DMS53 treated with DMSO at 0.1 percent for 48 hours (cell line): ENCODE measurements at regions not wholly inside any gene's neighbourhood (a gene's known extent, or its start where the extent isn't known, plus 50 kb on each side); places are given as distances from the start of the nearest gene placed in this dataset.
"Not testable (repeated sequence)": the region's sequence is repeated elsewhere in the genome, so short reads cannot be mapped to it uniquely, and the experiment has no call there.

Experiments
- DNase-seq: peaks from one replicate; lab custom pipeline; 2025; ENCODE audit not compliant: unreplicated experiment; lab: John Stamatoyannopoulos, UW

DNA sequence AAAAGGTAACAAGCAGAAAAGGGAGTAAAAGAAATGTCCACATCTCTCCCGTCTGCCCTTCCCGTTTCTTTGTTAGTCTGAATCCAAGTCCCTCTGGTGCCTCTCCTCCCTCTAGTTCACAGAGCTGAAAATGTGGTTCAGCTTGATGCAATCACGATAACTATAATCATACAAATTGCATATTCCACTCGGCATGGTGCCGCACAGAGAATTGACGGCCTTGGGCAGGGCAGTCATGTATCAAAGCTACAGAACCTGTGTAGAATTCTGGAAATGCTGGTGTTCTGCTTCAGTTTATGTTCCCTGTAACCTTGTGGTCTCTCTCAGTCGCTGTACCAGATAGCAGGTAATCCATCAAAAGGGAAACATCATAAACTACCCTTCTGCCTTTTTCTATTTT is 562.9 kb upstream of the CBLB start:
- no peak for DNase-seq

DNA sequence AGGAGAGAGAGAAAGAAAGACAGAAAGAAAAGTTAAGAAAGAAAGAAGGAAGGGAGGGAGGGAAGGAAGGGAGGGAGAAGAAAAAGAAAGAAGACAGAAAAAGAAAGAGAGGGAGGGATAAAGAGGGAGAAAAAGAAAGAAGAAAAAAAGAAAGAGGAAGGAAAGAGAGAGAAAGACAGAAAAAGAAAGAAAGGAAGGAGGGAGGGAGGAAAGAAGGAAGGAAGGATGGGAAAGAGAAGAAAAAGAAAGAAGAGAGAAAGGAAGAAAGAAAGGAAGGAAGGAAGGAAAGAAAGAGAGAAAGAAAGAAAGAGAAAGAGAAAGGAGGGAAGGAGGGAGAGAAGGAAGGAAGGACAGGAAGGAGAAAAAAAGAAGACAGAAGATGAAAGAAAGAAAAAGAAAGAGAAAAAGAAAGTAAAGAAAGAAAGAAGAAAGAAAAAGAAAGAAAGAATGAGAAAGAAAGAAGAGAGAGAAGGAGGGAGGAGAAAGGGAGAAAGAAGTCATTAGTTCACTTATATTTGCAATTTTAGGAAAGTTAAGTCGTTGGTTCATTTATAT is 567.2 kb upstream of the CBLB start:
- no peak for DNase-seq

DNA sequence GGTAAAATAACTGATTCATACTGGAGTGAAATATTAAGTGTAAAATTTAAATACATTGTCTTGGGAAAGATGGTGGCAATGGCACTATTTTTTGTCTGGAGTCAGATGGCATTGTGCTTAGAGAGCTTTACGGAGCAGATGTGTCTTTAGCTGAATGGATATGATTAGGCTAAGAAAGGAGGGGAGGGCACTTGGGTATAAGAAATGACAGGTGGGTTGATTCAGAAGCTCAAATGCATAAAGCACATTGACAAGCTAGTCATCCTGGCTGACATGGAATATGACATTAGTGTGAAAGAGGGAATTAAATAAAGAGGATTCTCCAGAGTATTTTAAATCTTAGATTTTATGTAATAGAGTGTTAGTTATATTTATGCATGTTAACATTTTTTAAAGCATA is 570.1 kb upstream of the CBLB start:
- no peak for DNase-seq

DNA sequence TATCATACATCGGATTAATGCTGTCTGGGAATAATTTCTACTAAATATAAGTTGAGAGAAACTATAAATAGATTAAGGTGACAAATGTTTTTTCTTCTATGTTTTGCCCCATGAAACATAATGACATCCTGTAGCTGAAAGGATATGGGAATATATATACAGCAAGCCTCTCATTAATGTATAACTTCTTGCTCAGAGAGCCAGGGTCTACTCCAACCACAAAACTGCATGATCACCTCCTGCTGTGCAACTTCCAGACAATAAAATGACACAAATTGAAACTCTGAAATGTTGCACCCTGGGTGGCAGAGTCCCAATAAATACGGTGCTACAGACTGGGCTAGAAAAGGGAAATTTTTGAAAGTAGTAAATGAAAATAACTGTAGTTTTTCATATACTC is 571.9 kb upstream of the CBLB start:
- no peak for DNase-seq

DNA sequence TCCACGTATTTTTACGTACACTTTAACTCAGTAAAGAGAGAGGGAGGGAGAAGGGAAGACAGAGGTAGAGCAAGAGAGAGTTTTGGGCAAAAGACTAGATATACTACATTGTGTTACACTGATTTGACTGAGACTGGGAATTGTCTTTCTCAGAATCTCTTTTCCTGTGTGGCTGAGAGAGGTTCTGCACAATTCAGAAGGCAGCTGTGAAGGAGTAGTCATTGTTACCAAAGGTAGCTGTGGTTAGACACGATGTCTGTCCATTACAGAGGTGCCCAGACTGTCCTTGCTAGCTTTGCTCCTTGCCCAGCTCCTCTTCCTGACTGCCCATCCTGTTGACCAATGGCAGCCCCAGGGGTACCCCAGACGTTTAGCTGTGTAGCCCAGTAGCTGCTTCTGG is 577.5 kb upstream of the CBLB start:
- DNase-seq = no peak

DNA sequence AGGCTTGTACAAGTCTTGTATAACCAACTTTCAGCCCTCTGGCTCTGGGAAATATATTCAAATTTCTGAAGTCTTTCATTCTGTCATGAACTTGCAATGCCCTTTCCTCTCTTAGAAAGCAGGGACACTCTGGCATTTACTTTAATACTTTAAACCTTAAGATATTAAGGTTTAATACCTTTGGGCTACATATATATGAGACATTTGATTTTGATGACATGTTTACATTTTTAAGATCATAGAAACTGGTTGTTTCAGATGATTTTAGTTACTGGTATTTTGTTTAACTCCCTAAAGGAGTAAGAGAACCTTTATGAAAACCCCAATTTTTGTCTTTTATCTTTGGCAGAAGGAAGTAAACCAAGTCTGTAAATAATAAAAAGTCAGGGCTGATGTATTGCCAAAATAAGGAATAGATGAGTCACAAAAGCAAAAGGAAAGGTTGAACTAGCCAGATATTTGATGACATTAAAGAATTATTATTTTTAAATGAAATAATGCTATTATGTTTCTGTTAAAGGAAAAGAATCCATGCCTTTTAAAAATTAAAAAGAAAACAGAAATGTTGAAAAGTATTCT is 579.0 kb upstream of the CBLB start:
- DNase-seq = no peak

DNA sequence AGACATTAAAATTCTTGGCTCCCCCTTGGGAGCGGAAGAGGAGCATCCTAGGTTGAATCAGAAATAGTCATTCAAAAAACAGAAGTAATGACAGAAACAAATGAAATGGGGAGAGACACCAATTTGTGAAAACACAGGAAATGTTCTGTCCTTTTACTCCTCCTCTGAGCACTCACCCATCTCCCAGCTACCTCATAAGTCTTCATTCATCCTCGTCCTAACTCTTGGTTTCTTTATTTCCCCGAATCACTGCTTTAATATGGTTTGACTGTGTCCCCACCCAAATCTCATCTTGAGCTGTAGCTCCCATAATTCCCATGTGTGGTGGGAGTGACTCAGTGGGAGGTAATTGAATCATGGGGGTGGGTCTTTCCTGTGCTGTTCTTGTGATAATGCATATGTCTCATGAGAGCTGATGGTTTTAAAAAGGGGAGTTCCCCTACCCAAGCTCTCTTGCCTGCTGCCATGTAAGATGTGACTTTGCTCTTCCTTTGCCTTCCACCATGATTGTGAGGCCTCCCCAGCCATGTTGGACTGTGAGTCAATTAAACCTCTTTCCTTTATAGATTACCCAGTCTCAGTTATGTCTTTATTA is 579.7 kb upstream of the CBLB start:
- DNase-seq = not testable (repeated sequence)

DNA sequence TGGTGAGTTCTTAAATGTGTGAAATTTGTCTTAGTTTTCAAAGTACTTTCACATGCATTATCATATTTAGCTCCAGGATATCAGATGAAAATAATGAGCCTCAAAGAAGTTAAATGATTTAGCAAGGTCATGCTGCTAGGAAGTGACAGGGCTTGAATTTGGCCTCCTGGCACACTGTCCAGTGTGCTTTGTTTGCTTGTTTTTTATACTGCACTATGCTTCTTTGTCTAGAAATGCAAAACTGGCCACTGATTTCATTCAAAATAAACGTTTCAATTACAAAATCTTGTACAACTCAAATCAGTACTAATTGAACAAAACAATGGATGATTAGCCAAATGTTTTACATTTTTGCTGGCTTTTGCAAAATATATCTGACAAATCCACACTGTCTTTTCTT is 583.3 kb upstream of the CBLB start:
- DNase-seq = no peak

DNA sequence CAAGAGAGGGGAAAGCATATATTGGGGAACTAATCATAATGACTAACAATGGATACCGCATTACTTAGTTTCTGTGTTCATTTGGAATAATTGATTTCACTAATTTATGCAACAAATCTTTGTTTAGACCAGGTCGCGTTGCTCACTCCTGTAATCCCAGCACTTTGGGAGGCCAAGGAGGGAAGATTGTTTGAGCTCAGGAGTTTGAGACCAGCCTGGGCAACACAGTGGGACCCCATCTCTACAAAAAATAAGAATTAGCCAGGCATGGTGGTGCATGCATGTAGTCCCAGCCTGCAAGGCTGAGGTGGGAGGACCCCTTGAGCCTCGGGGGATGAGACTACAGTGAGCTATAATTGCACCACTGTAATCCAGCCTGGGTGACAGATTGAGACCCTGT is 585.7 kb upstream of the CBLB start:
- DNase-seq = no peak

DNA sequence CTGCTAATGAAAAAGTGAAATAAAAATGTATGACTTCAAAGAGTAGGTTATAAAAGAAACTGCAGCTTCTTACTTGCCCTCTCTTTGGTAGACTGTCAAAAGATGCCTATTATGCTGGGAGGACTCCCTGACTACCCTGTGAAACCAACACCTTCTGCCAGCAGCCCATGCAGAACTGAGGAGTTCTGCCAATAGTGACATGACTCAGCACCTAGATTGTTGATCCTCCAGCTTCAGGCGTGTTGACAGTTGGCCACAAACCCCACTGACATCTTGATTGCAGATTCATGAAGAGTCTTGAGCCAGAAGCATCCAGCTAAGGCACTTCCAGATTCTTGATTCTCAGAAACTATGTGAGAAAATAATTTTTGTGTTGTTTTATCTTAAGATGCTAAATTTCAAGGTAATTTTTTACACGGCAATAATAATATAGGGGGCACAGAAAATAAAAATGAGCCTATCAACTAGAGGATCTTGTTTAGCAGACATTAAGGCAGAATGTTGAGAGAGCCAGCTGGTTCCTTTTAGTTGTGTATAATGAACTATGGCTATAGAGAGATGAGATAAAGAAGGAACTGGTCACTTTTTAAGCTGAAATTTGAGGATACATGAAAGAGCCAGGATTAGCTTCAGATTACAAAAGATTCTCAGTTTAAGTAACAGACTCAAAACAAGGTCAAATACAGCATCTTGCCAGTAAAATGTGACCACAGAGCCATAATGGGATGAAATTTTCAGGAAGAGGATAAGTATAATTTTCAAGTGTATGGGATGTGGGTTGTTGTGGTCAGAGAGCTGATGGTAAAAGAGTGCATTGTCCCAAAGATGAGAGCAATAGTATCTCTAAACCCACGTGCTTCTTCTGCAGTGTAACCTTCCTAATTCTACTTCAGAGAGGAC is 588.7 kb upstream of the CBLB start:
- DNase-seq = peak; percentile 78

DNA sequence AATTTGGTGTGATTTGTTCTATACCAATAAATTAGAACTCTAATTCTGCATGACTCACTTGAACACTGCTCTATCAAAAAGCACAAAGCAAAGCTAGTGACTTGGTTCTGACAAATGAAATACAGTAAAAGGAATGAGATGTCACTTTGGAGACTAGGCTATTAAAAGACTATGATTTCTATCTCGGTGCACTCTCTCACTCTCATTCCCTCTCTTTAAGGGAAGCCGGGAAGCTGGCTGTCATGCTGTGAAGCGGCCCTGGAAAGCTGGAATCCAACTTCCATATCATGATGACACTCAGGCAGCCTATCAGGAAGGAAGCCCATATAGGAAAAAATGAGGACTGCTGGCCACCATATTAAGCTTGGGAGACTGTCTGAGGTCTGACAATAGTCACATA is 590.1 kb upstream of the CBLB start:
- no peak for DNase-seq

DNA sequence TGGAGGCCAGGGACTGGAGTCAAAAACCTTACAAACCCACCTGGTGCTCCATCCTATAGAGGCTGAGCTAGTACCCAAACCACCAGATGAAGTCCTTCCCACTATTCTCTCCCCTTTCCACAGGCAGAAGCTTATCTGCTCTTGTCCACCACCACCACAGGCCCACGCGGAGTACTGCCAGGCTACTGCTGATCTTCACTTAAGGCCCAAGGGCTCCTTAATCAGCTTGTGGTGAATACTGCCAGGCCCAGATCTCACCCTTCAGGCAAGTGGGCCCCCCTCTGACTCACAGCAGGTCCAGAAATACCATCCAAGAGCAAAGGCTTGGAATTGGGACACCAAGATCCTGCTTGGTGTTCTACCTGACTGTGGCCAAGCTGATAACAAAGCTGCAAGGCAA is 598.1 kb upstream of the CBLB start:
- no peak for DNase-seq

DNA sequence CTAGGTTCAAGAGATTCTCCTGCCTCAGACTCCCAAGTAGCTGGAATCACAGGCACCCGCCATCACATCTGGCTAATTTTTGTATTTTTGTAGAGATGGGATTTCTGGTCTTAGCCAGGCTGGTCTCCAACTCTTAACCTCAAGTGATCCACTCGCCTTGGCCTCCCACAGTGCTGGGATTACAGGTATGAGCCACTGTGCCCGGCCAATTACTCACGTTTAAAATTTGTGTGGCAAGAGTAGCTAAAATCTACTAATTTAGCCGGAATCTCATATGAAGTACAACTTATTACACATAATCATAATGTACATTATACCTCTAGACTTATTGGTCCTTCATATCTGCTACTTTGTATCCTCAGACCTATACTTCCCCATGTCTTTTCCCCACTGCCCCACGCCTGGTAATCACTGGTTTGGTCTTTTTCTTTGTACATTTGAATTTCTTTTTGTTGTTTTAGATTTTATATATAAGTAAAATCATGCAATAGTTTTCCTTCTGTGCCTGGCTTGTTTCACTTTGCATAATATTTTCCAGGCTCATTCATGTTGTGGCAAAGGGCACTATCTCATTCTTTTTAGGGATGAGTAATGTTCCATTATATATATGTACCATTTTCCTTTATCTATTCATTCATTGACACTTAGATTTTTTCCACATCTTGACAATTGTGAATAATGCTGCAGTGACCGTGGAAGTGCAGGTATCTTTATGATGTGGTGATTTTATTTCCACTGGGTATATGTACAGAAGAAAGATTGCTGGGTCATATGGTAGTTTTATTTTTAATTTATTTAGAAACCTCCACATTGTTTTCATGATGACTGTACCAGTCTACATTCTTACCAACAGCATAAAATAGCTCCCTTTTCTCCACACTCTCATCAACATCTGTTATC is 605.0 kb upstream of the CBLB start:
- DNase-seq = no peak

DNA sequence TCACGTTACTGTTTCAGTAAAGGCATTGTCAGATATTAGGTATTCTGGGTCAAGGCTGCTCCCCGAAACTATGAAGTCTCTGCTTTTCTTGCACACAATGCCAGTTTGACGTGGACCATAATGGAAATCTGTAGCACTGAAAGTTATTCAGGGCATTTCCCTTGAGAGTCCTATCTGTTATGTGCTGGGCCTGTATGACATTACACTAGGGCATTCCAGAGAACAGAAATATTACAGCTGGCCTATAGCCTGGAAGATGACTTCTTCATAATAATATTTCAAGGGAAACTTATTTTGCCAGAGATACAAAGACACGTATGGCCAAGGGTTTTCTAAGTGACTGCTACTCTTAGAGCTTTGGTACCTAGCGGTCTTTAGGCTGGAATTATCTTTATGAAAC is 613.6 kb upstream of the CBLB start:
- DNase-seq = no peak

DNA sequence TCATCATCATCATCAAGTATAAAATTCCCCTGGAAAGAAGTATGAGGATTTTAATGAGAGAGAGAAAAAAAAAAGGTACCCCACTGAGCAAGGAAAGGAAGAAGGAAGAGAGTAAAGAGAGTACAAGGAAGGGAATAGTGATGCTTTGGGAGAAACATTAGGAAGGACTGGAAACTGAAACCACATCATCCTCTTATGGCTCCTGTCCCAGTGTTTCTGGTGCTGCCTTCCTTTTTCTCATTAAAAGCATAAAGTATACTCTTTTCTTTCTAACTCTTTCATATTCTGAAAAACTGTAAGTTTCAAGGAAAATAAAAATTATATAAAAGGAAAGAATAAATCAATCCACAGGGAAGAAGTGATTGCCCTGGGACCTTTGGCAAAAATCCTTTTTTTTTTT is 616.4 kb upstream of the CBLB start:
- DNase-seq = no peak

DNA sequence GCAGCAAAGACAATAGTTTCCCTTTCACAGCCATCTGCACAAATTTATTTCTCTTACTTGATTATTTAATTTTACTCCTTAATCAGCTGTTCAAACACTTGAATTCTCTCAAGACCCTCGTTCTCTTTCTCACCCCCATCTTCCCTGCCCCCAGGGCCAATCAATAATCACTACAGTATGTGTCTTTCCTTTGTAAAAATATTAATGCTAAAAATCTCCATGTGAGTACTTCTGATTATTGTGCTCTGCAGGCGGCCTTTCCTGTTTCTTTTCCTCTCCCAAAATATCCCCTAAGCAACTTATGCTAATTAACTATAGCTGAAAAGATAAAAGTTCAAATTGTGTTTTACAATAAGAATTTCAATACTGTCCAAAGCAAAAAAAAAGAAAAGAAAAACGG is 617.0 kb upstream of the CBLB start:
- DNase-seq = no peak

DNA sequence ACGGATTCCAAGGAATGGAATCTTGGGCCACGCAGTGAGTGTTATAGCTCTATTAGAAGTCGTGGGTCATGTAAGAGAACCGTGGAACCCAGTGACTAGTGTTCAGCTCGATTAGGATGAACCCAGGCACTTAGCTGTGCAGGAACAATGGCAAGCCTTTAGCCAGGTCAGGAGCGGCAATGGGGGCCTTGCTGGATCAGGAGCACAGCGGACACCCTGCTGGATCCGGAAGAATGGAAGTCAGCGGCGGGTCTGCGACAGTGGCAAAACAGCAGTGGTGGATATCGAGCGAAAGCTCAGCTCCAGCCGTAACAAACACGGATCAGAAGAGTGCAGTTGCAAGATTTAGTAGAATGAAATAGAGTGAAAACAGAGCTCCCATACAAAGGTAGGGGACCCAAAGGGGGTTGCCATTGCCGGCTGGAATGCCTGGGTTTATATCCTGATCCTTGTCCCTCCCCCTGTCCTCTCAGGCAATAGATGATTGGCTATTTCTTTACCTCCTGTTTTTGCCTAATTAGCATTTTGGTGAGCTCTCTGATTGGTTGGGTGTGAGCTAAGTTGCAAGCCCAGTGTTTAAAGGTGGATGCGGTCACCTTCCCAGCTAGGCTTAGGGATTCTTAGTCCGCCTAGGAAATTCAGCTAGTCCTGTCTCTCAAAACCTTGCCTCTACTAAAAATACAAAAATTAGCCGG is 618.3 kb upstream of the CBLB start:
- not testable (repeated sequence) for DNase-seq

DNA sequence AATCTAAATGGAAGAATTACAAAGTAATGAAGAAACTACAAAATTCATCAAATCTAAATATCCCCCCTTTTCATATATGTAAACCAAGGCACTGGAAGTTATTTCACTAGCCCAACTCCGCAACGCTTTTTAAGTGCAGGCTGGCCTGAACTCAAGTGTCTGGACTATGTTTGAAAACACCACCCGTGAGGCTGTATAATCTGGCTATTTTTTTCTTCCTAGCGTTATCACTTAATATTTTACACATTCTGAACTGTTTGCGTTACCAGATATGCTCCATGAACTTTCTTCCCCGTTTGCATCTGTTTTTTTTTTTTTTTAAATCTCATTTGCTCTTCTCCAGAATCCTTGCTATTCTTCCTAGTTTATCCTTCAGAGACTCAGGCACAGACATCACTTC is 619.5 kb upstream of the CBLB start:
- no peak for DNase-seq

DNA sequence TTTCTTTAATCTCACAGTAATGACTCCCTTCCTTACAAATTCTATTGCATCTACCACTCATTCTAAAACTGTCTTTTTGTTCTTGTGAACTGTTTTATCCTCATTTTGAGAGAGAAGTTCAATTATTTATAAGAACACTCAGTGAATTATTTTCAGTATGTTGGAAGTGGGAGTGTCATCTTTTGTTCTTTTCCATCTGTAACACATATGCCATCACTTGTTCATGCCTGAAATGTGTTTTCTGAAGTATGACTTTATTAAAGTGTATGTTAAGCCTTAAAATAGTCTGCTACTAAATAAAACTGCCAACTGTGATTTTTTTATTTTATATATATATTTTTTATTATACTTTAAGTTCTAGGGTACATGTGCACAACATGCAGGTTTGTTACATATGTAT is 623.0 kb upstream of the CBLB start:
- DNase-seq = no peak

DNA sequence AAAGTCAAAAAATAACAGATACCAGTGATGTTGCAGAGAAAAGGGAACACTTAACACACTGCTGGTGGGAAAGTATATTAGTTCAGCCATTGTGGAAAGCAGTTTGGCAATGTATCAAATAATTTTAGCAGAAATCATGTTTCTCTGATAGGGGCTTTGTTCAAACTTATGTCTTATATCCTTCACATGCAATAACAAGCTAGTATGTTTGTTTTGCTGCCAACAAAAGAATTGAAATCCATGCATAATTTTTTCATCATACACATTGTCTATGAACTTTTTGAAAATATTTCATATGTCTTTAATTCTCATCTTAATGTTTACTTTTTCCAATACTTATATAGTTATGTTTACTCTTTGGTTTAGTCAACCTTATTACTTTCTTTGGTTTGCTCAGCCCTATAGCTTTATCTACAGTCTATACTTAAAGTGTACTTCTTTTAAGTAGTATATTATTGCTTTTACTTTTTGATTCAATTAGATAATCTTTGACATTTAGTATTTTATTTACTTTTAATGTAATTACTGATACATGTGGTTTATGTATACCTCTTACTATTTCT is 639.6 kb upstream of the CBLB start:
- DNase-seq = no peak
